ENCODE measurements at regions not wholly inside any gene's neighbourhood (a gene's known extent, or its start where the extent isn't known, plus 50 kb on each side); places are given as distances from the start of the nearest gene placed in this dataset.
A peak's percentile ranks its signal among the peaks of the same experiment; 100 is the strongest.

GRCh38 chr10:69687426-69687825 is 57.4 kb downstream of the FAM241B start:
- H3K27me3 ChIP-seq = no peaks in the 10 kb centered on the region
- peaks cover 35% of the 10 kb centered on the region for H3K4me1 ChIP-seq
- H3K4me3 ChIP-seq = no peak overlapping the region
- no peak overlapping the region for H3K27ac ChIP-seq
- no peaks in the 10 kb centered on the region for H3K36me3 ChIP-seq
- DNase-seq (ENCODE audit: low spot score in 2 of 2) = no peak
- no peaks in the 10 kb centered on the region for H3K9me3 ChIP-seq
- WGBS = 82% methylated on average over 2 of the region's 2 CpGs
- TF ChIP-seq POLR2AphosphoS5 (IDR thresholded peaks at IDR 0.05) = no peak
- TF ChIP-seq, protein P1, sequence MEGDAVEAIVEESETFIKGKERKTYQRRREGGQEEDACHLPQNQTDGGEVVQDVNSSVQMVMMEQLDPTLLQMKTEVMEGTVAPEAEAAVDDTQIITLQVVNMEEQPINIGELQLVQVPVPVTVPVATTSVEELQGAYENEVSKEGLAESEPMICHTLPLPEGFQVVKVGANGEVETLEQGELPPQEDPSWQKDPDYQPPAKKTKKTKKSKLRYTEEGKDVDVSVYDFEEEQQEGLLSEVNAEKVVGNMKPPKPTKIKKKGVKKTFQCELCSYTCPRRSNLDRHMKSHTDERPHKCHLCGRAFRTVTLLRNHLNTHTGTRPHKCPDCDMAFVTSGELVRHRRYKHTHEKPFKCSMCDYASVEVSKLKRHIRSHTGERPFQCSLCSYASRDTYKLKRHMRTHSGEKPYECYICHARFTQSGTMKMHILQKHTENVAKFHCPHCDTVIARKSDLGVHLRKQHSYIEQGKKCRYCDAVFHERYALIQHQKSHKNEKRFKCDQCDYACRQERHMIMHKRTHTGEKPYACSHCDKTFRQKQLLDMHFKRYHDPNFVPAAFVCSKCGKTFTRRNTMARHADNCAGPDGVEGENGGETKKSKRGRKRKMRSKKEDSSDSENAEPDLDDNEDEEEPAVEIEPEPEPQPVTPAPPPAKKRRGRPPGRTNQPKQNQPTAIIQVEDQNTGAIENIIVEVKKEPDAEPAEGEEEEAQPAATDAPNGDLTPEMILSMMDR (IDR thresholded peaks at IDR 0.05) = no peak
- no peak for TF ChIP-seq EP300 (IDR thresholded peaks at IDR 0.05)
- no peak for TF ChIP-seq POLR2A (IDR thresholded peaks at IDR 0.05)

GRCh38 chr10:69692267-69692666 is 62.2 kb downstream of the FAM241B start:
- 76% methylated on average over 6 of the region's 6 CpGs for WGBS
- TF ChIP-seq, protein P1 (IDR thresholded peaks at IDR 0.05) = no peak
- TF ChIP-seq POLR2A (IDR thresholded peaks at IDR 0.05) (no peak), EP300 (IDR thresholded peaks at IDR 0.05) (no peak), POLR2AphosphoS5 (IDR thresholded peaks at IDR 0.05) (no peak)
- no peaks in the 10 kb centered on the region for H3K9me3 ChIP-seq
- H3K4me1 ChIP-seq = no peaks in the 10 kb centered on the region
- no peak overlapping the region for H3K27ac ChIP-seq
- DNase-seq (ENCODE audit: low spot score in 2 of 2) = no peak
- H3K36me3 ChIP-seq = no peaks in the 10 kb centered on the region
- H3K4me3 ChIP-seq = no peak overlapping the region
- H3K27me3 ChIP-seq = no peaks in the 10 kb centered on the region

DNA sequence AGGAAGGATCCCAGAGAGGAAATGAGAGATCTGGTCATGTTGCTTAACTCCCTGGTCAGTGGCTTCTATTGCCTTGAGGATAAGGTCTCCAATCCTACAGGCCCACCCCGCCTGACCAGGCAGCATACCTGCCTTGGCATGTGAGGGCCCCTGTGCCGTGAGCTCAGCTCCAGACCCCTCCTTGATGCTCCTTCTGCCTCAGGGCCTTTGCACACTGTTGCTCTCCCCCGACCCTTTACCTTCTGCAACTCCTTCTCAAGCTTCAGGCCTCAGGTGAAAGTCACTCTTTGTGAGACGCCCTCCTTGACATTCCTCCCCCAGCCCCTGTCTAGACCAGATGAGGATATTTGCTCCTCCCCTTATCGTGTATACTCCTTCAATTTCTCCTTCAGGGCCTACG is 62.8 kb downstream of the FAM241B start:
- TF ChIP-seq POLR2A (IDR thresholded peaks at IDR 0.05) = no peak
- TF ChIP-seq, protein P1 (IDR thresholded peaks at IDR 0.05) = no peak
- TF ChIP-seq POLR2AphosphoS5 (IDR thresholded peaks at IDR 0.05) = no peak
- TF ChIP-seq EP300 (IDR thresholded peaks at IDR 0.05) = no peak
- H3K9me3 ChIP-seq = no peaks in the 10 kb centered on the region
- 91% methylated on average over 6 of the region's 6 CpGs for WGBS
- no peaks in the 10 kb centered on the region for H3K36me3 ChIP-seq
- H3K4me1 ChIP-seq = no peaks in the 10 kb centered on the region
- H3K27ac ChIP-seq = no peak overlapping the region
- no peak for DNase-seq (ENCODE audit: low spot score in 2 of 2)
- no peak overlapping the region for H3K4me3 ChIP-seq
- no peaks in the 10 kb centered on the region for H3K27me3 ChIP-seq

DNA sequence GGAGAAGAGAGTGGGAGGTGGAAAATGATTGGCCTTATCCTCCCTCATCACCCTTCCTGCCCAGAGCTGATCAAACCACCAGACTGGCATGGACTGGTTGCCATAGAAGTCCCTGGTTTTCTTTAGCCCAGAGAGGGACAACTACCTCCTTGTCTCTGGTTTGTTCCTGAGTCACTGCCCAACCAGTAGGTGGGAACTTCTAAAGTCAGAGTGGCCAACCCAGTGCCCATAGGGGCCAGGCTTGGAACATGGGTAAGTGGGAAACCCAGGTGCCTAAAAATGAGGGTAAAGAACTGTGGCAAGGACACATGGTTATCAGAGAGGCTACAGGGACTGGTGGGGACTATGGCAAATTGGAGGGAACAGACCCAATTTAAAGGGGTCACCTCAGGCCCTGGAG is 63.8 kb downstream of the FAM241B start:
- Histone ChIP-seq H3K27me3 (no peaks in the 10 kb centered on the region), H3K4me3 (no peak overlapping the region), H3K9me3 (no peaks in the 10 kb centered on the region), H3K4me1 (no peaks in the 10 kb centered on the region), H3K36me3 (no peaks in the 10 kb centered on the region), H3K27ac (no peak overlapping the region)
- no peak for DNase-seq (ENCODE audit: low spot score in 2 of 2)
- TF ChIP-seq POLR2AphosphoS5 (IDR thresholded peaks at IDR 0.05) (no peak), POLR2A (IDR thresholded peaks at IDR 0.05) (no peak), EP300 (IDR thresholded peaks at IDR 0.05) (no peak)
- TF ChIP-seq, protein P1 (IDR thresholded peaks at IDR 0.05) = no peak

- no peaks in the 10 kb centered on the region for H3K36me3 ChIP-seq
- DNase-seq (ENCODE audit: low spot score in 2 of 2) = no peak
- peaks cover 6% of the 10 kb centered on the region for H3K27me3 ChIP-seq
- H3K4me3 ChIP-seq = no peak overlapping the region
- 71% methylated on average over 9 of the region's 9 CpGs for WGBS
- no peak overlapping the region for H3K27ac ChIP-seq
- H3K4me1 ChIP-seq = no peaks in the 10 kb centered on the region
- no peak for TF ChIP-seq EP300 (IDR thresholded peaks at IDR 0.05)
- TF ChIP-seq, protein P1 (IDR thresholded peaks at IDR 0.05) = peak in 1 of 2 donors; percentile 31
- no peak for TF ChIP-seq POLR2AphosphoS5 (IDR thresholded peaks at IDR 0.05)
- no peaks in the 10 kb centered on the region for H3K9me3 ChIP-seq
Measured at GRCh38 chr10:69696073-69696731, 66.2 kb downstream of the FAM241B start.
